IPS-15b (cell line): ENCODE measurements at regions not wholly inside any gene's neighbourhood (a gene's known extent, or its start where the extent isn't known, plus 50 kb on each side); places are given as distances from the start of the nearest gene placed in this dataset.
"Not testable (repeated sequence)": the region's sequence is repeated elsewhere in the genome, so short reads cannot be mapped to it uniquely, and the experiment has no call there.

Source experiments
- H3K27me3 ChIP-seq: one replicate; pipeline ENCODE4 v1.6.1; 2013; ENCODE audit warnings: low read length; ENCODE audit not compliant: control insufficient read depth, insufficient read depth
- H3K36me3 ChIP-seq: one replicate; pipeline ENCODE4 v1.6.1; 2013; ENCODE audit warnings: low read length; ENCODE audit not compliant: control insufficient read depth, insufficient read depth
- H3K4me1 ChIP-seq: one replicate; pipeline ENCODE4 v1.6.1; 2013; ENCODE audit warnings: mild to moderate bottlenecking, low read length; ENCODE audit not compliant: control insufficient read depth, insufficient read depth
- H3K4me3 ChIP-seq: one replicate; pipeline ENCODE4 v1.5.1; 2013; ENCODE audit warnings: low read depth, low read length
- H3K9ac ChIP-seq: one replicate; pipeline ENCODE4 v1.6.1; 2013; ENCODE audit warnings: low read depth, mild to moderate bottlenecking, low read length
- H3K9me3 ChIP-seq: one replicate; pipeline ENCODE4 v1.6.1; 2013; ENCODE audit warnings: mild to moderate bottlenecking, low read length; ENCODE audit not compliant: control insufficient read depth, insufficient read depth

GRCh38 chr4:124151031-124151430 lies 561.5 kb downstream of the ANKRD50 start:
- H3K4me1 ChIP-seq: no peaks in the 10 kb centered on the region
- H3K36me3 ChIP-seq: no peaks in the 10 kb centered on the region
- no peaks in the 10 kb centered on the region for H3K27me3 ChIP-seq
- H3K9ac ChIP-seq: no peak overlapping the region
- H3K4me3 ChIP-seq: no peak overlapping the region
- no peaks in the 10 kb centered on the region for H3K9me3 ChIP-seq

GRCh38 chr4:124152132-124152531 lies 560.4 kb downstream of the ANKRD50 start:
- H3K9me3 ChIP-seq: no peaks in the 10 kb centered on the region
- no peaks in the 10 kb centered on the region for H3K27me3 ChIP-seq
- no peaks in the 10 kb centered on the region for H3K4me1 ChIP-seq
- H3K9ac ChIP-seq: no peak overlapping the region
- H3K36me3 ChIP-seq: no peaks in the 10 kb centered on the region
- no peak overlapping the region for H3K4me3 ChIP-seq

GRCh38 chr4:124155239-124155638 lies 557.3 kb downstream of the ANKRD50 start:
- Histone ChIP-seq H3K4me3 (no peak overlapping the region), H3K27me3 (no peaks in the 10 kb centered on the region), H3K9me3 (no peaks in the 10 kb centered on the region), H3K4me1 (no peaks in the 10 kb centered on the region), H3K9ac (no peak overlapping the region), H3K36me3 (no peaks in the 10 kb centered on the region)

GRCh38 chr4:124157396-124158083 lies 555.0 kb downstream of the ANKRD50 start:
- Histone ChIP-seq H3K9ac (no peak overlapping the region), H3K27me3 (no peaks in the 10 kb centered on the region), H3K36me3 (no peaks in the 10 kb centered on the region)

GRCh38 chr4:124163401-124163800 lies 549.1 kb downstream of the ANKRD50 start:
- no peak overlapping the region for H3K4me3 ChIP-seq
- no peaks in the 10 kb centered on the region for H3K4me1 ChIP-seq
- no peak overlapping the region for H3K9ac ChIP-seq
- no peaks in the 10 kb centered on the region for H3K36me3 ChIP-seq
- H3K27me3 ChIP-seq: no peaks in the 10 kb centered on the region
- no peaks in the 10 kb centered on the region for H3K9me3 ChIP-seq

More at GRCh38 chr4:124157396-124158083, 555.0 kb downstream of the ANKRD50 start:
- H3K4me3 ChIP-seq: no peak overlapping the region
- no peaks in the 10 kb centered on the region for H3K4me1 ChIP-seq
- H3K9me3 ChIP-seq: no peaks in the 10 kb centered on the region

- Histone ChIP-seq H3K4me1 (no peaks in the 10 kb centered on the region), H3K4me3 (no peak overlapping the region), H3K9me3 (no peaks in the 10 kb centered on the region), H3K9ac (no peak overlapping the region), H3K36me3 (no peaks in the 10 kb centered on the region), H3K27me3 (no peaks in the 10 kb centered on the region)
Observed at GRCh38 chr4:124167602-124168001, 544.9 kb downstream of the ANKRD50 start.

- H3K9me3 ChIP-seq, H3K36me3 ChIP-seq, H3K4me3 ChIP-seq, H3K9ac ChIP-seq, H3K4me1 ChIP-seq, H3K27me3 ChIP-seq: not testable (repeated sequence)
Observed at GRCh38 chr4:124169524-124169923, 543.0 kb downstream of the ANKRD50 start.

- no peaks in the 10 kb centered on the region for H3K36me3 ChIP-seq
- no peaks in the 10 kb centered on the region for H3K27me3 ChIP-seq
- no peak overlapping the region for H3K4me3 ChIP-seq
- H3K4me1 ChIP-seq: no peaks in the 10 kb centered on the region
- H3K9ac ChIP-seq: no peak overlapping the region
- H3K9me3 ChIP-seq: no peaks in the 10 kb centered on the region
Observed at GRCh38 chr4:124173912-124174311, 538.6 kb downstream of the ANKRD50 start.

GRCh38 chr4:124177647-124178425 lies 534.7 kb downstream of the ANKRD50 start:
- Histone ChIP-seq H3K9ac (no peak overlapping the region), H3K4me1 (no peaks in the 10 kb centered on the region), H3K9me3 (no peaks in the 10 kb centered on the region), H3K4me3 (no peak overlapping the region), H3K27me3 (no peaks in the 10 kb centered on the region), H3K36me3 (no peaks in the 10 kb centered on the region)

- Histone ChIP-seq H3K36me3 (no peaks in the 10 kb centered on the region), H3K4me3 (no peak overlapping the region), H3K9ac (no peak overlapping the region), H3K27me3 (no peaks in the 10 kb centered on the region), H3K4me1 (no peaks in the 10 kb centered on the region), H3K9me3 (no peaks in the 10 kb centered on the region)
Observed at GRCh38 chr4:124178449-124179021, 534.0 kb downstream of the ANKRD50 start.

- Histone ChIP-seq H3K4me3 (no peak overlapping the region), H3K36me3 (no peaks in the 10 kb centered on the region), H3K27me3 (no peaks in the 10 kb centered on the region), H3K4me1 (no peaks in the 10 kb centered on the region), H3K9ac (no peak overlapping the region), H3K9me3 (no peaks in the 10 kb centered on the region)
Observed at GRCh38 chr4:124179506-124180186, 532.9 kb downstream of the ANKRD50 start.
